ENCODE measurements at regions not wholly inside any gene's neighbourhood (a gene's known extent, or its start where the extent isn't known, plus 50 kb on each side); places are given as distances from the start of the nearest gene placed in this dataset.

- TF ChIP-seq EZH2phosphoT487 (IDR thresholded peaks at IDR 0.05; ENCODE audit: low read depth, severe bottlenecking, unreplicated experiment) (no peak), CTCF (IDR thresholded peaks at IDR 0.05; ENCODE audit: poor library complexity) (no peak), EZH2 (IDR thresholded peaks at IDR 0.05; ENCODE audit: borderline replicate concordance) (no peak)
Measured at GRCh38 chr2:120556911-120557310, 178.8 kb upstream of the GLI2 start.

All from hepatocyte (in vitro differentiated cells).